ENCODE measurements at regions not wholly inside any gene's neighbourhood (a gene's known extent, or its start where the extent isn't known, plus 50 kb on each side); places are given as distances from the start of the nearest gene placed in this dataset.

- TF ChIP-seq CTCF (IDR thresholded peaks at IDR 0.05): no peak
- no peak for TF ChIP-seq TCF7L2 (IDR thresholded peaks at IDR 0.05; ENCODE audit: low read depth, low read length)
- no peak for TF ChIP-seq POLR2AphosphoS5 (IDR thresholded peaks at IDR 0.05; ENCODE audit: low read depth, low read length)
- TF ChIP-seq REST (IDR thresholded peaks at IDR 0.05; ENCODE audit: insufficient read depth in 1 of 2, low read depth in 2 of 2, low read length in 1 of 2): no peak
- no peak for TF ChIP-seq SIN3A (IDR thresholded peaks at IDR 0.05; ENCODE audit: borderline replicate concordance, insufficient read depth, low read depth, low read length)
Measured at GRCh38 chr22:46088541-46089311, 61.6 kb upstream of the PPARA start.

All from Panc1 (cell line).